ENCODE measurements at regions not wholly inside any gene's neighbourhood (a gene's known extent, or its start where the extent isn't known, plus 50 kb on each side); places are given as distances from the start of the nearest gene placed in this dataset.
"Not testable (repeated sequence)": the region's sequence is repeated elsewhere in the genome, so short reads cannot be mapped to it uniquely, and the experiment has no call there.

- no peak for DNase-seq (ENCODE audit: low read depth)
- no peak for TF ChIP-seq CTCF (IDR thresholded peaks at IDR 0.05; ENCODE audit: insufficient read depth, low read depth, low read length, missing control alignments)
- no peak overlapping the region for H3K4me3 ChIP-seq (ENCODE audit: low read depth, low read length)
These were observed 160.0 kb upstream of the ITGA1 start for GRCh38 chr5:52627740-52628139.

GRCh38 chr5:52632281-52632680, 155.4 kb upstream of the ITGA1 start:
- no peak for TF ChIP-seq CTCF (IDR thresholded peaks at IDR 0.05; ENCODE audit: insufficient read depth, low read depth, low read length, missing control alignments)
- DNase-seq (ENCODE audit: low read depth): no peak
- H3K4me3 ChIP-seq (ENCODE audit: low read depth, low read length): no peak overlapping the region

- not testable (repeated sequence) for H3K4me3 ChIP-seq (ENCODE audit: low read depth, low read length); DNase-seq (ENCODE audit: low read depth)
These were observed 153.5 kb upstream of the ITGA1 start for GRCh38 chr5:52634171-52634570.

GRCh38 chr5:52638732-52639131, 149.0 kb upstream of the ITGA1 start:
- no peak for DNase-seq (ENCODE audit: low read depth)
- no peak for TF ChIP-seq CTCF (IDR thresholded peaks at IDR 0.05; ENCODE audit: insufficient read depth, low read depth, low read length, missing control alignments)
- H3K4me3 ChIP-seq (ENCODE audit: low read depth, low read length): no peak overlapping the region

GRCh38 chr5:52648726-52649125, 139.0 kb upstream of the ITGA1 start:
- no peak for TF ChIP-seq CTCF (IDR thresholded peaks at IDR 0.05; ENCODE audit: insufficient read depth, low read depth, low read length, missing control alignments)
- DNase-seq (ENCODE audit: low read depth): no peak
- no peak overlapping the region for H3K4me3 ChIP-seq (ENCODE audit: low read depth, low read length)

GRCh38 chr5:52655163-52655562, 132.6 kb upstream of the ITGA1 start:
- DNase-seq (ENCODE audit: low read depth): no peak
- H3K4me3 ChIP-seq (ENCODE audit: low read depth, low read length): no peak overlapping the region
- no peak for TF ChIP-seq CTCF (IDR thresholded peaks at IDR 0.05; ENCODE audit: insufficient read depth, low read depth, low read length, missing control alignments)

- DNase-seq (ENCODE audit: low read depth): no peak
- no peak for TF ChIP-seq CTCF (IDR thresholded peaks at IDR 0.05; ENCODE audit: insufficient read depth, low read depth, low read length, missing control alignments)
- H3K4me3 ChIP-seq (ENCODE audit: low read depth, low read length): no peak overlapping the region
These were observed 131.0 kb upstream of the ITGA1 start for GRCh38 chr5:52656569-52657246.

Measured in GM12865 (cell line).